NB4 (cell line): ENCODE measurements at regions not wholly inside any gene's neighbourhood (a gene's known extent, or its start where the extent isn't known, plus 50 kb on each side); places are given as distances from the start of the nearest gene placed in this dataset.

Source experiments
- CTCF ChIP-seq: IDR thresholded peaks from one replicate; pipeline ENCODE4 v1.5.1; 2012; ENCODE audit warnings: low read depth, low read length
- MAX ChIP-seq: IDR thresholded peaks from 2 replicates; pipeline ENCODE4 v1.6.1; 2011; ENCODE audit warnings: low read depth, low read length
- MYC ChIP-seq: IDR thresholded peaks from 2 replicates; pipeline ENCODE4 v1.6.1; 2011; ENCODE audit warnings: low read depth, low read length
- POLR2A ChIP-seq: IDR thresholded peaks from 2 replicates; pipeline ENCODE4 v1.6.1; 2011; ENCODE audit warnings: mild to moderate bottlenecking; ENCODE audit not compliant: insufficient read length; ENCODE audit errors: extremely low read depth

GRCh38 chr1:193685986-193686385, 499.6 kb upstream of the B3GALT2 start:
- no peak for TF ChIP-seq CTCF
- no peak for TF ChIP-seq MAX
- TF ChIP-seq POLR2A: no peak
- TF ChIP-seq MYC: no peak
